ENCODE measurements at regions not wholly inside any gene's neighbourhood (a gene's known extent, or its start where the extent isn't known, plus 50 kb on each side); places are given as distances from the start of the nearest gene placed in this dataset.

DNA sequence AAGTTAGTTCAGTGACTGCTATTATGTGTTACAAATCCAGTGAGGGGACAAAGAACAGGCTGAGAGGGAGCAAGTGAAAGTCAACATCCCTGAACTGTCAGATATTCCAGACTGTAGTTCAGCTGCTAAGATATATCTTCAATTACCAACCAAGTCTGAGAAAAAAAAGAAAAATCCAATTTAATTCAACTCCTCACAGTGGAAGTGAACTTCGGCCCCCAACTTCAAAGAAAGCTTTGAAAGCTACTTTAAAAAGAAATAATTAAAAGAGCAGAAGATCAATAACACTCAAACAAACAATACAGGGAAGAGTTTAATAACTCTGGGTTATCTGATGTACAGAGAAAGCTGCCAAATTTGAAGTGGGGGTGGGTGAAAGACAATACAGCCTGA is 174.0 kb downstream of the SERPINI1 start:
- TF ChIP-seq POLR2AphosphoS5 (IDR thresholded peaks at IDR 0.05) (no peak), EZH2 (IDR thresholded peaks at IDR 0.05; ENCODE audit: borderline replicate concordance, insufficient read depth, low read length, poor library complexity, severe bottlenecking) (no peak), EP300 (conservative IDR thresholded peaks at IDR 0.05; ENCODE audit: poor library complexity, severe bottlenecking) (no peak), TAF1 (IDR thresholded peaks at IDR 0.05; ENCODE audit: low read depth) (no peak), MXI1 (conservative IDR thresholded peaks at IDR 0.05; ENCODE audit: poor library complexity, severe bottlenecking) (no peak), SMC3 (conservative IDR thresholded peaks at IDR 0.05; ENCODE audit: poor library complexity) (no peak), RAD21 (conservative IDR thresholded peaks at IDR 0.05) (no peak)
- TF ChIP-seq, protein P1, sequence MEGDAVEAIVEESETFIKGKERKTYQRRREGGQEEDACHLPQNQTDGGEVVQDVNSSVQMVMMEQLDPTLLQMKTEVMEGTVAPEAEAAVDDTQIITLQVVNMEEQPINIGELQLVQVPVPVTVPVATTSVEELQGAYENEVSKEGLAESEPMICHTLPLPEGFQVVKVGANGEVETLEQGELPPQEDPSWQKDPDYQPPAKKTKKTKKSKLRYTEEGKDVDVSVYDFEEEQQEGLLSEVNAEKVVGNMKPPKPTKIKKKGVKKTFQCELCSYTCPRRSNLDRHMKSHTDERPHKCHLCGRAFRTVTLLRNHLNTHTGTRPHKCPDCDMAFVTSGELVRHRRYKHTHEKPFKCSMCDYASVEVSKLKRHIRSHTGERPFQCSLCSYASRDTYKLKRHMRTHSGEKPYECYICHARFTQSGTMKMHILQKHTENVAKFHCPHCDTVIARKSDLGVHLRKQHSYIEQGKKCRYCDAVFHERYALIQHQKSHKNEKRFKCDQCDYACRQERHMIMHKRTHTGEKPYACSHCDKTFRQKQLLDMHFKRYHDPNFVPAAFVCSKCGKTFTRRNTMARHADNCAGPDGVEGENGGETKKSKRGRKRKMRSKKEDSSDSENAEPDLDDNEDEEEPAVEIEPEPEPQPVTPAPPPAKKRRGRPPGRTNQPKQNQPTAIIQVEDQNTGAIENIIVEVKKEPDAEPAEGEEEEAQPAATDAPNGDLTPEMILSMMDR (IDR thresholded peaks at IDR 0.05; ENCODE audit: poor library complexity, severe bottlenecking) = no peak
- TF ChIP-seq, protein P2, sequence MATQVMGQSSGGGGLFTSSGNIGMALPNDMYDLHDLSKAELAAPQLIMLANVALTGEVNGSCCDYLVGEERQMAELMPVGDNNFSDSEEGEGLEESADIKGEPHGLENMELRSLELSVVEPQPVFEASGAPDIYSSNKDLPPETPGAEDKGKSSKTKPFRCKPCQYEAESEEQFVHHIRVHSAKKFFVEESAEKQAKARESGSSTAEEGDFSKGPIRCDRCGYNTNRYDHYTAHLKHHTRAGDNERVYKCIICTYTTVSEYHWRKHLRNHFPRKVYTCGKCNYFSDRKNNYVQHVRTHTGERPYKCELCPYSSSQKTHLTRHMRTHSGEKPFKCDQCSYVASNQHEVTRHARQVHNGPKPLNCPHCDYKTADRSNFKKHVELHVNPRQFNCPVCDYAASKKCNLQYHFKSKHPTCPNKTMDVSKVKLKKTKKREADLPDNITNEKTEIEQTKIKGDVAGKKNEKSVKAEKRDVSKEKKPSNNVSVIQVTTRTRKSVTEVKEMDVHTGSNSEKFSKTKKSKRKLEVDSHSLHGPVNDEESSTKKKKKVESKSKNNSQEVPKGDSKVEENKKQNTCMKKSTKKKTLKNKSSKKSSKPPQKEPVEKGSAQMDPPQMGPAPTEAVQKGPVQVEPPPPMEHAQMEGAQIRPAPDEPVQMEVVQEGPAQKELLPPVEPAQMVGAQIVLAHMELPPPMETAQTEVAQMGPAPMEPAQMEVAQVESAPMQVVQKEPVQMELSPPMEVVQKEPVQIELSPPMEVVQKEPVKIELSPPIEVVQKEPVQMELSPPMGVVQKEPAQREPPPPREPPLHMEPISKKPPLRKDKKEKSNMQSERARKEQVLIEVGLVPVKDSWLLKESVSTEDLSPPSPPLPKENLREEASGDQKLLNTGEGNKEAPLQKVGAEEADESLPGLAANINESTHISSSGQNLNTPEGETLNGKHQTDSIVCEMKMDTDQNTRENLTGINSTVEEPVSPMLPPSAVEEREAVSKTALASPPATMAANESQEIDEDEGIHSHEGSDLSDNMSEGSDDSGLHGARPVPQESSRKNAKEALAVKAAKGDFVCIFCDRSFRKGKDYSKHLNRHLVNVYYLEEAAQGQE (IDR thresholded peaks at IDR 0.05; ENCODE audit: borderline replicate concordance) = no peak

Measured in neural cell (in vitro differentiated cells).